GM12873 (cell line): ENCODE measurements at regions not wholly inside any gene's neighbourhood (a gene's known extent, or its start where the extent isn't known, plus 50 kb on each side); places are given as distances from the start of the nearest gene placed in this dataset.

ENCODE experiments used
- TF ChIP-seq, protein P1 (sequence below): IDR thresholded peaks from 2 replicates; pipeline ENCODE4 v1.5.1; 2012; ENCODE audit warnings: low read depth, mild to moderate bottlenecking, moderate library complexity, low read length, control low read depth; ENCODE audit not compliant: insufficient read depth; ENCODE audit errors: missing control alignments

GRCh38 chr18:2310886-2311285, 260.4 kb downstream of the METTL4 start:
- TF ChIP-seq, protein P1, sequence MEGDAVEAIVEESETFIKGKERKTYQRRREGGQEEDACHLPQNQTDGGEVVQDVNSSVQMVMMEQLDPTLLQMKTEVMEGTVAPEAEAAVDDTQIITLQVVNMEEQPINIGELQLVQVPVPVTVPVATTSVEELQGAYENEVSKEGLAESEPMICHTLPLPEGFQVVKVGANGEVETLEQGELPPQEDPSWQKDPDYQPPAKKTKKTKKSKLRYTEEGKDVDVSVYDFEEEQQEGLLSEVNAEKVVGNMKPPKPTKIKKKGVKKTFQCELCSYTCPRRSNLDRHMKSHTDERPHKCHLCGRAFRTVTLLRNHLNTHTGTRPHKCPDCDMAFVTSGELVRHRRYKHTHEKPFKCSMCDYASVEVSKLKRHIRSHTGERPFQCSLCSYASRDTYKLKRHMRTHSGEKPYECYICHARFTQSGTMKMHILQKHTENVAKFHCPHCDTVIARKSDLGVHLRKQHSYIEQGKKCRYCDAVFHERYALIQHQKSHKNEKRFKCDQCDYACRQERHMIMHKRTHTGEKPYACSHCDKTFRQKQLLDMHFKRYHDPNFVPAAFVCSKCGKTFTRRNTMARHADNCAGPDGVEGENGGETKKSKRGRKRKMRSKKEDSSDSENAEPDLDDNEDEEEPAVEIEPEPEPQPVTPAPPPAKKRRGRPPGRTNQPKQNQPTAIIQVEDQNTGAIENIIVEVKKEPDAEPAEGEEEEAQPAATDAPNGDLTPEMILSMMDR, result no peak

DNA sequence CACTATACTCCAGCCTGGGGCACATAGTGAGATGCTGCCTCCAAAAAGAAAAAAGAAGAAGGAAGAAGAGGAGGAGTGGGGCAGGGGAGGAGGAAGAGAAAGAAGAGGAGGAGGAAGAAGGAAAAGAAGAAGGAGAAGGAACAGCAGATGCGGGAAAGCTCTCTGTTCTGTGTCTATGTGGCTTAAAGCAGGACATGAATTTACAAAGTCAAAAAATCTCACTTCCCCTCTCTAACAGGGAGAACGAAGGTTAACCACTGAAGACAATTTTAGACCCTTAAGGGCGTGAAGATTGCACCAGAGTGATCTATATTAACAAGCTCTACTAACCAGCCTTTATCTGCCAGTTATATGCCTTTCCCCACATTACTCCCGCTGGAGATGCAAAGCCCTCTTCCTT, 258.9 kb downstream of the METTL4 start:
- TF ChIP-seq, protein P1, result no peak

GRCh38 chr18:2313332-2313731, 258.0 kb downstream of the METTL4 start:
- TF ChIP-seq, protein P1, result no peak

DNA sequence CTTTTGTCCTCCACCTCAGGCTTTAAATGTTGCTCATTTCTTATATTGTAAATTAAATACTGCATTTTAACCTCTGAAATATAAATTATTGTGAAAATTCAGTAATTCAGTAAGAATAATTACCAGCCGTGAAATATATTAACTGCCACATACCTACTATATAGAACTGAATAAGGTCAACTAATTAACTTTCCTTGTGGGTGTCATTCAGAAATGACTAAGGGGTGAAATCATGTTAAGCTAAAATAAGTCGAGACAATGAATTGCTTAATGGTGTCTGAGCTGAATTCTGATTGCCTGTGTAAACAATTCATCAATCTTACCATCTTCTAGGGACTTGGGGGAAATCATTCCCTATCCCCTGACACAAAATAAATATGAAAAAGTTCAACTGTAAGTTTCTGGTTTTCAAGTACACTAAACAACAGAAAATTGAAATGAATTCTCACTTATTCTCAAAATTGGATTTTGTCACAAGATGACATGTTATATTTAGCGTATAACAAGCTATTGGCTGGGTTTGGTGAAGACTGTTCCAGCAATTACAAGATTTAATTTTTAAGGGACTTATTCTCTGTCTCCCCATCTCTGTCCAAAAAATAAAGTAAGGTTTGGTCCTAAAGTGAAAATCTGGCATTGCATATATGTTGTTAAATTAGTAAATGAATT, 255.1 kb downstream of the METTL4 start:
- TF ChIP-seq, protein P1, result no peak

DNA sequence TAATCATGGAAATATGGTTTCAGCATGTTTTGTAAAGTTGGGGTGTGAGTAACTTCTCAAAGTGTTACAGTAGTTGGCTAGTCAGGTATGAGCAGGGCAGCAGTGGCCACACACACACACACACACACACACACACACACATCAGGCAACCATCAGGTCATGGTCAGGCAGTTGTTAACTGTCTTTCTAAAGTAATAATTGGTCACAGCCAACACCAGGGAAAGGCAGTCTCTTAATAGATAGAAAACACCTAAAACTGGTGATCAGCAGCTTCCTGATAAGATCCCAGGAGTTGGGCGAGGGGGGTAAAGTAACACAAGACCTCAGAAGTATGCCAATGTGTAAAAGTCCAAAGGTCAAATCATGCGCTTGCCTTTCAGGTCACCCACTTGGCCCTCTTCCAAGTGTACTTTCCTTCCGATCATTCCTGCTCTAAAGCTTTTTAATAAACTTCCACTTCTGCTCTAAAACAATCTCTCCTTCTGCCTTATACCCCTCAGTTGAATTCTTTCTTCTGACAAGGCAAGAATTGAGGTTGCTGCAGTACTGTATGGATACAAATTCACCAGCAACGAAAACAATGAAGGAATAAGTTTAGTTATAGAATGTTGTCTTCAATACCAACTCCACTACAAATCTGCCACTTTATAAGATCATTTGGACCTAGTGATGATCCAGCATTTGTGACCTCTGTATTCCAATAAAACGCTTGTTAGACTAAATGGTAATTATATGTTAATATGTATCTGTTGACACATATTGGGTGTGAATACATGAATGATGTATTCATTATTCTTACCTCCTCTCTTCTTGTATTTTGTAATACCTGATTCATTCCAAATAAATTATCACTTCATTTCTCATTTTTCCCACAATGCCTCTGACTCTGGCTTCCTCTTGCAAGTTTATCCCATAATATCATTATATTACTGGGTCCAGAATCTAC, 254.3 kb downstream of the METTL4 start:
- TF ChIP-seq, protein P1, result no peak

GRCh38 chr18:2324459-2324858, 246.8 kb downstream of the METTL4 start:
- TF ChIP-seq, protein P1, result no peak

DNA sequence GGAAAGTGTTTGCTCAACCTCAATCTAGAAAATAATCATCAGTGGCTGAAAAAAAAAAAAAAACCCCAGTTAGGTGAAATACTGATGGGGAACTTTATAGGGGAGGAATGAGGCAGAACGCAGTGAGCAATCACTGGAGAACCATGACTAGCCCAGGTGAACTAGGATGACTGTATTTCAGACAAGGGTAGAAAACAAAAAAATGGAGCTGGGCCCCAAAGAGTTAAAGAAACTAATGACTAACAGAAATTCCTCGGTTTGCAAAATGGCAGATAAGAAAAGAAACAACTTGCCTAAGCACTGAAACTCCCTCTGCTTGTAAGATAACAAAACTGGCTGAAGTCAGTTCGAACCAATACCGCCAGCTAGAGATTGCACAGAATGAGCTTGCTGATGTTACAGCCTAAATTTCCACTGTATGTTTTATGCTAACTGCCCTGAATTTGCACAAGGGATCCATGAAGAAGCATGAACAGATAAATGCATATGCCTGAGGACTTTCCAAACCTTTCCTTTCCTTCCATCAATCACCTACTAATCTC, 245.9 kb downstream of the METTL4 start:
- TF ChIP-seq, protein P1, result no peak
